OCI-LY7 (cell line): ENCODE measurements at regions not wholly inside any gene's neighbourhood (a gene's known extent, or its start where the extent isn't known, plus 50 kb on each side); places are given as distances from the start of the nearest gene placed in this dataset.

ENCODE experiments used
- BruUV-seq: library from RNA; stranded (reverse); fragments of 400-500 nt; replicated peaks from 2 replicates; lab custom pipeline; 2021; lab: Mats Ljungman, UMichigan
- CTCF ChIA-PET: fragments of 300-600 bp; sonication (Branson Sonifier 250); formaldehyde crosslinking; loops from one replicate; lab custom pipeline; 2022; ENCODE audit warnings: antibody characterized with exemption; ENCODE audit not compliant: unreplicated experiment; lab: Charles Lee
- POLR2A ChIA-PET: fragments of 300-600 bp; sonication (Branson Sonifier 250); formaldehyde crosslinking; loops from one replicate; lab custom pipeline; 2022; ENCODE audit warnings: antibody characterized with exemption; lab: Charles Lee
- DNase-seq: peaks from one replicate; pipeline ENCODE4 v3.0.0-alpha.2; 2015; ENCODE audit warnings: low spot score
- H2AFZ ChIP-seq: fragments of 200-600 bp; sonication (generic), shearing (Covaris generic); 2 replicates; pipeline ENCODE4 v1.6.1; 2014; ENCODE audit warnings: mild to moderate bottlenecking, antibody characterized with exemption, low read length, moderate library complexity
- H3K27ac ChIP-seq: fragments of 200-600 bp; sonication (generic); 2 replicates; pipeline ENCODE4 v1.5.1; 2014; ENCODE audit warnings: mixed run types, low read depth, mild to moderate bottlenecking, moderate library complexity, low read length, inconsistent platforms; ENCODE audit not compliant: poor library complexity, severe bottlenecking
- H3K36me3 ChIP-seq: fragments of 200-600 bp; sonication (generic); 2 replicates; pipeline ENCODE4 v1.6.1; 2014; ENCODE audit warnings: mild to moderate bottlenecking, antibody characterized with exemption, low read length, moderate library complexity, mixed read lengths; ENCODE audit not compliant: insufficient read depth
- H3K4me1 ChIP-seq: fragments of 200-600 bp; sonication (generic); 2 replicates; pipeline ENCODE4 v1.5.1; 2014; ENCODE audit warnings: mild to moderate bottlenecking, low read length; ENCODE audit not compliant: insufficient read depth, poor library complexity, severe bottlenecking
- H3K4me2 ChIP-seq: fragments of 200-600 bp; sonication (generic); 2 replicates; pipeline ENCODE4 v1.6.1; 2014; ENCODE audit warnings: mild to moderate bottlenecking, low read length
- H3K4me3 ChIP-seq: fragments of 200-600 bp; sonication (generic); 2 replicates; pipeline ENCODE4 v1.5.1; 2014; ENCODE audit warnings: mild to moderate bottlenecking, low read depth, low read length; ENCODE audit not compliant: poor library complexity, severe bottlenecking
- H3K79me2 ChIP-seq: fragments of 200-600 bp; sonication (generic); 2 replicates; pipeline ENCODE4 v1.6.1; 2016; ENCODE audit warnings: low read depth, mild to moderate bottlenecking, low read length, moderate library complexity, mixed read lengths; ENCODE audit not compliant: insufficient read depth
- H3K9me2 ChIP-seq: fragments of 200-600 bp; sonication (generic); 2 replicates; pipeline ENCODE4 v1.6.1; 2016; ENCODE audit warnings: mild to moderate bottlenecking, low read length, mixed read lengths; ENCODE audit not compliant: insufficient read depth
- H3K9me3 ChIP-seq: fragments of 200-600 bp; sonication (generic); 2 replicates; pipeline ENCODE4 v1.6.1; 2014; ENCODE audit warnings: mild to moderate bottlenecking, mixed run types, low read length, mixed read lengths
- H4K20me1 ChIP-seq: fragments of 200-600 bp; sonication (generic); 2 replicates; pipeline ENCODE4 v1.6.1; 2014; ENCODE audit warnings: mild to moderate bottlenecking, antibody characterized with exemption, low read length, moderate library complexity, mixed read lengths; ENCODE audit not compliant: insufficient read depth
- CTCF ChIP-seq: fragments of 200-600 bp; sonication (generic); conservative IDR thresholded peaks from 2 replicates; pipeline ENCODE4 v1.5.1; 2014; ENCODE audit warnings: mild to moderate bottlenecking, antibody characterized with exemption, low read length, moderate library complexity, mixed read lengths
- EZH2phosphoT487 ChIP-seq: fragments of 200-600 bp; sonication (generic); IDR thresholded peaks from 2 replicates; pipeline ENCODE4 v1.6.1; 2018; ENCODE audit warnings: low read depth, borderline replicate concordance, mild to moderate bottlenecking, mixed run types, antibody characterized with exemption, low read length, moderate library complexity, mixed read lengths
- intact Hi-C: fragments of 100-400 bp; cut with micrococcal nuclease; formaldehyde crosslinking; loops from one replicate; pipeline ENCODE4 v1.10.0; 2022; ENCODE audit not compliant: unreplicated experiment

- intact Hi-C loops, result no loop called here
- Histone ChIP-seq H3K9me3 (0 out of 2 replicates have a peak, but pooled peaks cover 7% of the 10 kb centered on the region), H3K36me3 (no peaks in the 10 kb centered on the region), H4K20me1 (no peaks in the 10 kb centered on the region), H2AFZ (no peak overlapping the region), H3K4me2 (no peak overlapping the region), H3K9me2 (no peaks in the 10 kb centered on the region), H3K4me3 (no peak overlapping the region), H3K4me1 (no peaks in the 10 kb centered on the region), H3K79me2 (no peaks in the 10 kb centered on the region), H3K27ac (no peak overlapping the region)
- BruUV-seq, result no TSS peak
- TF ChIP-seq CTCF (no peak), EZH2phosphoT487 (no peak)
- no peak for DNase-seq
- ChIA-PET POLR2A (no interaction called here), CTCF (no interaction called here)
Observed at GRCh38 chr2:16062471-16063250, 122.3 kb downstream of the MYCN start.

- Histone ChIP-seq H3K9me2 (no peaks in the 10 kb centered on the region), H4K20me1 (no peaks in the 10 kb centered on the region), H3K4me2 (no peak overlapping the region), H3K27ac (no peak overlapping the region), H3K4me1 (no peaks in the 10 kb centered on the region), H3K4me3 (no peak overlapping the region), H3K36me3 (no peaks in the 10 kb centered on the region), H3K9me3 (0 out of 2 replicates have a peak, but pooled peaks cover 7% of the 10 kb centered on the region), H2AFZ (no peak overlapping the region), H3K79me2 (no peaks in the 10 kb centered on the region)
- intact Hi-C loops, result no loop called here
- BruUV-seq, result no TSS peak
- TF ChIP-seq EZH2phosphoT487, result no peak
- TF ChIP-seq CTCF, result no peak
- CTCF ChIA-PET, result no interaction called here
- POLR2A ChIA-PET, result no interaction called here
- no peak for DNase-seq
Observed at GRCh38 chr2:16061441-16062217, 121.3 kb downstream of the MYCN start.

- no peak overlapping the region for H3K4me3 ChIP-seq
- intact Hi-C loops, result no loop called here
- no peak overlapping the region for H3K4me2 ChIP-seq
- ChIA-PET CTCF (no interaction called here), POLR2A (no interaction called here)
- H3K36me3 ChIP-seq, result no peaks in the 10 kb centered on the region
- no peaks in the 10 kb centered on the region for H4K20me1 ChIP-seq
- no peaks in the 10 kb centered on the region for H3K9me2 ChIP-seq
- 0 out of 2 replicates have a peak, but pooled peaks cover 7% of the 10 kb centered on the region for H3K9me3 ChIP-seq
- H3K4me1 ChIP-seq, result no peaks in the 10 kb centered on the region
- no peak overlapping the region for H3K27ac ChIP-seq
- no peak for TF ChIP-seq EZH2phosphoT487
- TF ChIP-seq CTCF, result no peak
- H2AFZ ChIP-seq, result no peak overlapping the region
- H3K79me2 ChIP-seq, result no peaks in the 10 kb centered on the region
- BruUV-seq, result no TSS peak
- DNase-seq, result no peak
Observed at GRCh38 chr2:16060936-16061338, 120.6 kb downstream of the MYCN start.
